OCI-LY1 (cell line): ENCODE measurements at regions not wholly inside any gene's neighbourhood (a gene's known extent, or its start where the extent isn't known, plus 50 kb on each side); places are given as distances from the start of the nearest gene placed in this dataset.

ENCODE experiments used
- H2AFZ ChIP-seq: fragments of 200-600 bp; sonication (generic), shearing (Covaris generic); 2 replicates; pipeline ENCODE4 v1.6.0; 2014; ENCODE audit warnings: antibody characterized with exemption, mild to moderate bottlenecking, low read length
- H3F3A ChIP-seq: fragments of 200-600 bp; sonication (generic), shearing (Covaris generic); 2 replicates; pipeline ENCODE4 v1.6.0; 2014; ENCODE audit warnings: mild to moderate bottlenecking, antibody characterized with exemption, low read length, moderate library complexity; ENCODE audit not compliant: insufficient read depth
- H3K27ac ChIP-seq: fragments of 200-600 bp; sonication (generic); 2 replicates; pipeline ENCODE4 v1.5.1; 2014; ENCODE audit warnings: low read length, mixed run types, mild to moderate bottlenecking, low read depth; ENCODE audit not compliant: poor library complexity, severe bottlenecking
- H3K27me3 ChIP-seq: fragments of 200-600 bp; sonication (generic); 2 replicates; pipeline ENCODE4 v1.6.0; 2014; ENCODE audit warnings: antibody characterized with exemption, mild to moderate bottlenecking, low read length, moderate library complexity; ENCODE audit not compliant: insufficient read depth
- H3K36me3 ChIP-seq: fragments of 200-600 bp; sonication (generic); 2 replicates; pipeline ENCODE4 v1.6.1; 2014; ENCODE audit warnings: mild to moderate bottlenecking, antibody characterized with exemption, low read length, moderate library complexity, mixed read lengths; ENCODE audit not compliant: insufficient read depth
- H3K4me1 ChIP-seq: fragments of 200-600 bp; sonication (generic); 2 replicates; pipeline ENCODE4 v1.5.1; 2014; ENCODE audit warnings: mild to moderate bottlenecking, low read length, moderate library complexity; ENCODE audit not compliant: insufficient read depth, severe bottlenecking
- H3K4me2 ChIP-seq: fragments of 200-600 bp; sonication (generic), shearing (Covaris generic); 2 replicates; pipeline ENCODE4 v1.6.1; 2014; ENCODE audit warnings: low read length
- H3K4me3 ChIP-seq: fragments of 200-600 bp; sonication (generic); 2 replicates; pipeline ENCODE4 v1.5.1; 2014; ENCODE audit warnings: low read length, low read depth, mild to moderate bottlenecking, mixed read lengths; ENCODE audit not compliant: poor library complexity, severe bottlenecking
- H3K79me2 ChIP-seq: fragments of 200-600 bp; shearing (Covaris generic); 2 replicates; pipeline ENCODE4 v1.6.1; 2016; ENCODE audit warnings: mixed run types, low read length, mixed read lengths; ENCODE audit not compliant: insufficient read depth
- H3K9ac ChIP-seq: fragments of 200-600 bp; sonication (generic), shearing (Covaris generic); 2 replicates; pipeline ENCODE4 v1.6.1; 2014; ENCODE audit warnings: mild to moderate bottlenecking, low read length, mixed read lengths
- H3K9me2 ChIP-seq: fragments of 200-600 bp; sonication (generic), shearing (Covaris generic); 2 replicates; pipeline ENCODE4 v1.6.1; 2014; ENCODE audit warnings: low read depth, mild to moderate bottlenecking, low read length, mixed read lengths
- H3K9me3 ChIP-seq: fragments of 200-600 bp; shearing (Covaris generic); 2 replicates; pipeline ENCODE4 v1.6.1; 2014; ENCODE audit warnings: low read length, mixed read lengths
- H4K20me1 ChIP-seq: fragments of 200-600 bp; sonication (generic), shearing (Covaris generic); 2 replicates; pipeline ENCODE4 v1.6.0; 2016; ENCODE audit warnings: mild to moderate bottlenecking, low read length; ENCODE audit not compliant: insufficient read depth
- CTCF ChIP-seq: fragments of 200-600 bp; sonication (generic), shearing (Covaris generic); IDR thresholded peaks from 2 replicates; pipeline ENCODE4 v1.5.1; 2017; ENCODE audit warnings: mild to moderate bottlenecking, antibody characterized with exemption, low read length, moderate library complexity, mixed read lengths
- EZH2 ChIP-seq: fragments of 200-600 bp; sonication (generic), shearing (Covaris generic); IDR thresholded peaks from 2 replicates; pipeline ENCODE4 v1.8.0; 2017; ENCODE audit warnings: borderline replicate concordance, mixed run types, mild to moderate bottlenecking, antibody characterized with exemption, low read length, moderate library complexity, mixed read lengths

GRCh38 chr11:112661571-112661970 is 299.6 kb upstream of the NCAM1 start:
- Histone ChIP-seq H4K20me1 (no peaks in the 10 kb centered on the region), H3K4me3 (no peak overlapping the region), H3K4me2 (no peak overlapping the region), H3K9ac (no peak overlapping the region), H3K9me3 (no peaks in the 10 kb centered on the region), H3K27ac (no peak overlapping the region), H3K79me2 (no peaks in the 10 kb centered on the region), H3K9me2 (no peaks in the 10 kb centered on the region), H2AFZ (no peak overlapping the region), H3K4me1 (no peaks in the 10 kb centered on the region), H3F3A (no peaks in the 10 kb centered on the region), H3K27me3 (no peaks in the 10 kb centered on the region), H3K36me3 (no peaks in the 10 kb centered on the region)
- TF ChIP-seq EZH2: no peak
- no peak for TF ChIP-seq CTCF

DNA sequence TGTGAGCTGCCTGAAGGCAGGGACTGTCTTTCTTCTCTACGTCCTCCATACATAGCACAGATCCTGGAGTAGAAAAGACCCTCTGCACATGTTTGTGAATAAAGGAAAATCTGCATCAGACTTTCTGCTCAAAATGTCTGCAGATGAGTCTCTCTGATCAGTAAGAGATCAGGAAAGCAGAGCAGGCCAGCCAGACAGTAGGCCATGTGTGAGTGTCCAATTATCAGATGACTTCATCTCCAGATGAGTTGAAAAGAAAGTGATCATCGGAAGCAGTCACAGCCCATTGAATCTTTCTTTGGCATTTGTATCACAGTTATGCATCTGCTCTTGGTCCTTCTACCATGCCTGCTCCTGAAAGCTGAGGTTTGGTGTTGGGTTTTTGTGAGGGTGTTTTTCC is 298.7 kb upstream of the NCAM1 start:
- Histone ChIP-seq H2AFZ (no peak overlapping the region), H3K4me1 (no peaks in the 10 kb centered on the region), H3K79me2 (no peaks in the 10 kb centered on the region), H3K27me3 (no peaks in the 10 kb centered on the region), H3K9me3 (no peaks in the 10 kb centered on the region), H3K4me3 (no peak overlapping the region), H3K9ac (no peak overlapping the region), H4K20me1 (no peaks in the 10 kb centered on the region), H3K4me2 (no peak overlapping the region), H3K27ac (no peak overlapping the region), H3K9me2 (no peaks in the 10 kb centered on the region), H3K36me3 (no peaks in the 10 kb centered on the region), H3F3A (no peaks in the 10 kb centered on the region)
- TF ChIP-seq EZH2: no peak

GRCh38 chr11:112663947-112664634 is 297.1 kb upstream of the NCAM1 start:
- no peaks in the 10 kb centered on the region for H3K79me2 ChIP-seq
- H4K20me1 ChIP-seq: no peaks in the 10 kb centered on the region
- H3K27me3 ChIP-seq: no peaks in the 10 kb centered on the region
- H3K4me2 ChIP-seq: no peak overlapping the region
- H3K4me1 ChIP-seq: no peaks in the 10 kb centered on the region
- no peaks in the 10 kb centered on the region for H3K36me3 ChIP-seq
- TF ChIP-seq CTCF: no peak
- no peak for TF ChIP-seq EZH2
- no peak overlapping the region for H3K27ac ChIP-seq
- H2AFZ ChIP-seq: no peak overlapping the region
- no peaks in the 10 kb centered on the region for H3F3A ChIP-seq
- H3K9me2 ChIP-seq: no peaks in the 10 kb centered on the region
- H3K9me3 ChIP-seq: no peaks in the 10 kb centered on the region
- no peak overlapping the region for H3K9ac ChIP-seq
- H3K4me3 ChIP-seq: no peak overlapping the region

DNA sequence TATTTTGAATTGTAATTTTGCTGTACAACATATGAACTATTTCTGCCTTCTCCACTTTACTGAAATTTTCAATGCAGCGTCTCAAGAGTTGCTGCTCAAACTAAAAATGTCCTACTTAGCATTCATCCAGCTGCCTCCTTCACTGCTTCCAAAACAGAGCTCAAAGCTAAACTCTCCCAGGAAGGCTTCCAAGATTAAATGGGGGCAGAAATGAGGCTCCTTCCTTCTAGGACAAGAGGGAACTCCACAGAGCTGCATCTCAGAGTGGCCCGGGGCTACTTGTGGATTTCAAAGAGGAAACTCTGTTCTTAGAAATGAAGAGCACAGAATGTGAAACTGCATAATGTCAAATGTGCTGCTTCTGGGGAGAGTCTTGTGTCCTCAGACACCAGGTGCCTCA is 295.9 kb upstream of the NCAM1 start:
- H3K9me2 ChIP-seq: no peaks in the 10 kb centered on the region
- no peaks in the 10 kb centered on the region for H3K9me3 ChIP-seq
- H2AFZ ChIP-seq: no peak overlapping the region
- H4K20me1 ChIP-seq: no peaks in the 10 kb centered on the region
- no peak overlapping the region for H3K27ac ChIP-seq
- no peak overlapping the region for H3K4me3 ChIP-seq
- no peaks in the 10 kb centered on the region for H3K79me2 ChIP-seq
- no peaks in the 10 kb centered on the region for H3K36me3 ChIP-seq
- H3K4me1 ChIP-seq: no peaks in the 10 kb centered on the region
- TF ChIP-seq CTCF: no peak
- no peak for TF ChIP-seq EZH2
- H3F3A ChIP-seq: no peaks in the 10 kb centered on the region
- H3K27me3 ChIP-seq: no peaks in the 10 kb centered on the region
- H3K4me2 ChIP-seq: no peak overlapping the region
- H3K9ac ChIP-seq: no peak overlapping the region
